ENCODE measurements at regions not wholly inside any gene's neighbourhood (a gene's known extent, or its start where the extent isn't known, plus 50 kb on each side); places are given as distances from the start of the nearest gene placed in this dataset.

DNA sequence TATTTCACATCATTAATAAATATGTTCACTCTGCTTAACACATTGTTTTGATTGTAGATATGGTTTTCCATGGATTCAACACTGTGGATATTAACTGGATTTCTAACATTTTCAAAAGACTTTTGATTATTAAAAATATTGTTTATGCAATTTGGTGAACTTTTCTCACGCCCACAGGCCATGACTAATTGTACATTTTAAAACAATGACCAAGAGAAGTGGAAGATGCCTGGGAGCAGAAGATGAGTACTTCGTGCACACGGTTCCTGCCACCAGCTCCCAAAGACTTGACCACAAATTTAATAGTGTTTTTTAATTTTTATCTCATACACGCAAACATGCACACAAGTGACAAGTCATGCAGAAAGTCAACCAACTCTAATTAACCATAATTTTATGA, 451.0 kb upstream of the ADARB2 start:
- DNase-seq (ENCODE audit: low read depth), result no peak
- TF ChIP-seq, protein P1, sequence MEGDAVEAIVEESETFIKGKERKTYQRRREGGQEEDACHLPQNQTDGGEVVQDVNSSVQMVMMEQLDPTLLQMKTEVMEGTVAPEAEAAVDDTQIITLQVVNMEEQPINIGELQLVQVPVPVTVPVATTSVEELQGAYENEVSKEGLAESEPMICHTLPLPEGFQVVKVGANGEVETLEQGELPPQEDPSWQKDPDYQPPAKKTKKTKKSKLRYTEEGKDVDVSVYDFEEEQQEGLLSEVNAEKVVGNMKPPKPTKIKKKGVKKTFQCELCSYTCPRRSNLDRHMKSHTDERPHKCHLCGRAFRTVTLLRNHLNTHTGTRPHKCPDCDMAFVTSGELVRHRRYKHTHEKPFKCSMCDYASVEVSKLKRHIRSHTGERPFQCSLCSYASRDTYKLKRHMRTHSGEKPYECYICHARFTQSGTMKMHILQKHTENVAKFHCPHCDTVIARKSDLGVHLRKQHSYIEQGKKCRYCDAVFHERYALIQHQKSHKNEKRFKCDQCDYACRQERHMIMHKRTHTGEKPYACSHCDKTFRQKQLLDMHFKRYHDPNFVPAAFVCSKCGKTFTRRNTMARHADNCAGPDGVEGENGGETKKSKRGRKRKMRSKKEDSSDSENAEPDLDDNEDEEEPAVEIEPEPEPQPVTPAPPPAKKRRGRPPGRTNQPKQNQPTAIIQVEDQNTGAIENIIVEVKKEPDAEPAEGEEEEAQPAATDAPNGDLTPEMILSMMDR (conservative IDR thresholded peaks at IDR 0.05; ENCODE audit: low read length), result no peak

DNA sequence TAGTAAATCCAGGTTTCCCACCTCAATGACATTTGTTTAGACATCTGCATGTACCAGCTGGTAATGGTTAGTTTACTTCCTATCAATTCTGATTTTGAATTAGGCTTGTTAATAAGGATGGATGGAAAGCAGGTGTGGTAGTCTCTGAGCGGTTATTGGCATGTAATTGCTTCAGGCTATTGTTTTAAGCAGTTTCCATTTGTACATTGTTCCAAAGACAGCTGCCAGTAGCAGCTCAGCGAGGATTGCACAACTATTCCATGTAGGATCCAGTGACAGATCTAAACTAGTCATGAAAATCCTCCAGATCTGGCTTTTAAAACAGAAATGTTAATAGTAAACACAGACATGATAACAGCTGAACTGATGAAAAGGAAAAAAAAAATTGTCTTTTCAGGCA, 436.0 kb upstream of the ADARB2 start:
- H3K4me3 ChIP-seq (ENCODE audit: low read length), result no peak overlapping the region
- TF ChIP-seq, protein P1 (conservative IDR thresholded peaks at IDR 0.05; ENCODE audit: low read length), result no peak
- no peak for DNase-seq (ENCODE audit: low read depth)

More for the DNA sequence above, 451.0 kb upstream of the ADARB2 start:
- no peak overlapping the region for H3K4me3 ChIP-seq (ENCODE audit: low read length)

DNA sequence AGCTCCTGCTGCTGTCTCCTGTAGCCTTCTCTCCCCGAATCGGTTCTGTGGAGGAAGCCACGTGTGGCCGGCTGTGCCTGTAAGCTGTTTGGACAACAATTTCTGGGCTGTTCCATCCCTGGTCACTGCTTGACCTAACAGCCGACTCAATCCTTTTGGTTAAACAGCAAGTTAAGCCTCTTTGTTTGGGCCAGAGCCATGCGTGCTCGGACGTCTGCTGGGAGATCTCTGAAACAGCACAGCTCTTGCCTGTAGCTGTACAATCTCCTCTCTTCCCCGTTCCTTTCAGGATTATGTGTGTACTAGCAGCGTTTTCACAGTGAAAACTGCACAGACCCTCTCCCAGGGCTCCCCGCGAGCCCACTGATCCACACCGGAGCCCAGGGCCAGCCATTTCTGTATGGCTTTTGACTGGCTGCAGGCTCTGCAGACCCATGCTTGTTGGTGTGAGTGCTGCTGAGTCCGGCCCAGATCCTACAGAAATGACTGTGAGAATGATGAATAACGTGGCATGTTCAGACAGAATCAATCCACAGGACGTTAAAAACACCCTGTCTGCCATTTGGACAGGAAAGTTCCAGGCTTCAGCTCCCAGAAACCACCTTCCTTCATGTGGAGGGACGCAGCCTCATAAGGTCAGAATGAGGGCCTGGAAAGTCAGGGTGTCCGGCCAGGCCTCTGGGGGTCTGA, 428.6 kb upstream of the ADARB2 start:
- H3K4me3 ChIP-seq (ENCODE audit: low read length), result no peak overlapping the region
- no peak for DNase-seq (ENCODE audit: low read depth)
- TF ChIP-seq, protein P1 (conservative IDR thresholded peaks at IDR 0.05; ENCODE audit: low read length), result no peak

DNA sequence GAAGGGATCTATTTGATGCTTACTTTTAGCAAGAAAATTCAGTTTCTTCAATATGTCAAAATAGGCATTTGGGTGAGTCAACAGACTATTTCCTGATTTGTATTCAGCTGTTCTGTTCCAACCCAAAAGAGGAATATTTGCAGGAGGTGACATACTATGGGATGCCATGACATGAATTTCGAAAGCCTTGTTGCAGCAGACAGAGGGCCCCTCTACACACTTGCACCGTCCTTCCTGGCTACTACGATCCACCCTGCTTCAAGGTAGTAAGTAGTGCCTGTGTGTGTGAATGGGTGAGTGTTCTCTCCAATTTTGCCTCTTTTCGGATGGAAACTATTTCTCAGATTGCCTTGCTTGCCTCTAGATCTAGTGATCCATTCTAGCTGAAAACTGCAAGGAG, 413.0 kb upstream of the ADARB2 start:
- TF ChIP-seq, protein P1 (conservative IDR thresholded peaks at IDR 0.05; ENCODE audit: low read length), result no peak
- no peak overlapping the region for H3K4me3 ChIP-seq (ENCODE audit: low read length)
- no peak for DNase-seq (ENCODE audit: low read depth)

DNA sequence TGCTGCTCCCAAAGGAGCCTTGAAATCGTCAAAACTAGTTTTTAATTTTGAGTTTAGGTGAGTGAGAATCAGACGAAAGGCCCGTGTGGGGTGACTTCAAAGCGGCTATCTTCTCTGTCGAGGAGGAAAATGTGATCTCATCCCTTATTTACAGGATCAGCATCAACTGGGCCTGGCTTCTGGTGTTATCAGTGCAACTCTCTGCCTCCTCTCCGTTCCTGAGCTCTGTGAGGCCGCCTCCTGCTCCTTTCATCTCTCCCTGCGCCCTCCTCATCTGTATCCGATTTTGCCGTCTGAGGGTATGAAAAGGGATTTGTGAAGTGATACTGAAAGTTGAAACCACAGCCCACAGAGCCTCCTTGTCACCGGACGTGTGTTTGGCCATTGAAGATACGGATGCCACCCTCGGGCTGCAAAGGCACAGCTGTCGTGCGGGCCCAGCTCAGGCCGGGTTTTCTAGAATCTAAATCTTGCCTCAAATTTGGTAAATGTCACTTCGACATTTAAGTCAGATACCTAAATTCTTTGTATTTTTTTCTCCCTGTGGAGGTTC, 408.7 kb upstream of the ADARB2 start:
- no peak overlapping the region for H3K4me3 ChIP-seq (ENCODE audit: low read length)
- DNase-seq (ENCODE audit: low read depth), result no peak
- TF ChIP-seq, protein P1 (conservative IDR thresholded peaks at IDR 0.05; ENCODE audit: low read length), result no peak

DNA sequence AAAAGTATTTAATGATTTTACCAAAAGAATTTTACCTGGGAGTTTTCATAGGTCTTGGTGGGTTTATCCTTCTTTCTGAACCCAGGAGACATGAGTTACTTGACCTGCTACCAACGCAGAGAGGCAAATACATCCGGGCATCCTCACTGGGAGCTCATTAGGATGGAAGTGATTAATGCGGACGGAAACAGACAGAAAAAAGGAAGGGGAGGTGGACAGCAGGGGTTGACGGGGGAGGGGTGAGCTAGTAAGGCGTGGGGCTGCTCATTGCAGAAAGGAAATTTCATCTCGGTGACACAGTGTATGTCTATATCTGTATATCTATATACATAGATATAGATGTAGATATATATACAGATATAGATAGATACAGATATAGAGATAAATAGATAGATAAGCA, 408.2 kb upstream of the ADARB2 start:
- DNase-seq (ENCODE audit: low read depth), result no peak
- H3K4me3 ChIP-seq (ENCODE audit: low read length), result no peak overlapping the region
- TF ChIP-seq, protein P1 (conservative IDR thresholded peaks at IDR 0.05; ENCODE audit: low read length), result no peak

DNA sequence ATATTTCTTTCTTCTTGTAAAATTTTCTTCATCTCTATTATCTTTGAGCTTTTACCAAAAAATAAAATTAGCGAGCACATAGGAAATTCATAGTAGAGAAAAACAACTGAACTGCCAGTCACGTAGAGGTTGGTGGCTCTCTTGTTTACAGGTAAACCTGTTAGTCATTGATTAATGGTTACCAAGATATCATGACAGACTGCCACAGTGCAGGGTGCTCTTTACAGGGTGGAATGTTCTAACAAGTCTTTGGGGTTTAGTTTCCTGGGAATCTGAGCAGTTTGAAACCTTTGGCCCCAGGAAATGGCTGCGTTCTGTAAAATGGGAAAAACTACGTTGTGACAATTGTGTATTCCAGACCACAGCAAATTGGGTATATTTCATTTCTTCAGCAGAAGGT, 407.3 kb upstream of the ADARB2 start:
- TF ChIP-seq, protein P1 (conservative IDR thresholded peaks at IDR 0.05; ENCODE audit: low read length), result no peak
- DNase-seq (ENCODE audit: low read depth), result no peak
- H3K4me3 ChIP-seq (ENCODE audit: low read length), result no peak overlapping the region

Measured in AG10803 (cell line).